HCT116 (cell line): ENCODE measurements at regions not wholly inside any gene's neighbourhood (a gene's known extent, or its start where the extent isn't known, plus 50 kb on each side); places are given as distances from the start of the nearest gene placed in this dataset.

Source experiments
- CEBPB ChIP-seq: IDR thresholded peaks from 2 replicates; pipeline ENCODE4 v1.6.1; 2012; ENCODE audit warnings: low read depth
- EZH2 ChIP-seq: fragments of 200-600 bp; sonication (generic); IDR thresholded peaks from 2 replicates; pipeline ENCODE4 v1.6.1; 2017; ENCODE audit warnings: antibody characterized with exemption, mixed run types
- JUND ChIP-seq: IDR thresholded peaks from 2 replicates; pipeline ENCODE4 v1.6.1; 2012
- POLR2A ChIP-seq: IDR thresholded peaks from 2 replicates; pipeline ENCODE4 v1.7.0; 2011; ENCODE audit warnings: borderline replicate concordance; ENCODE audit not compliant: insufficient read depth, insufficient read length; ENCODE audit errors: extremely low read depth
- POLR2AphosphoS5 ChIP-seq: IDR thresholded peaks from 2 replicates; pipeline ENCODE4 v1.6.1; 2011; ENCODE audit warnings: mild to moderate bottlenecking, low read depth, low read length, moderate library complexity
- REST ChIP-seq: IDR thresholded peaks from 2 replicates; pipeline ENCODE4 v1.6.1; 2012; ENCODE audit warnings: low read depth
- TCF7L2 ChIP-seq: IDR thresholded peaks from 2 replicates; pipeline ENCODE4 v1.7.0; 2011; ENCODE audit warnings: borderline replicate concordance, inconsistent platforms; ENCODE audit not compliant: insufficient read depth, insufficient read length; ENCODE audit errors: extremely low read depth
- ZNF274 ChIP-seq: fragments of 200-500 bp; sonication (Bioruptor generic); IDR thresholded peaks from 2 replicates; pipeline ENCODE4 v1.6.1; 2014; ENCODE audit warnings: mild to moderate bottlenecking, low read depth, low read length, inconsistent platforms
- TF ChIP-seq, protein P1 (sequence below), 3 experiments: fragments of 200-600 bp in 1 of 3; sonication (generic) in 1 of 3; IDR thresholded peaks in 2 of 3; conservative IDR thresholded peaks in 1 of 3; 2 replicates each; pipeline ENCODE4 v1.5.1; 2012 to 2017; ENCODE audit warnings: low read depth in 2 of 3, low read length in 2 of 3, antibody characterized with exemption in 1 of 3, borderline replicate concordance in 1 of 3, control low read depth in 1 of 3, mild to moderate bottlenecking in 1 of 3, mixed read lengths in 1 of 3, mixed run types in 1 of 3, moderate library complexity in 1 of 3; ENCODE audit not compliant: insufficient read depth in 1 of 3
- TF ChIP-seq, protein P2 (sequence below): IDR thresholded peaks from 2 replicates; pipeline ENCODE4 v1.6.1; 2012

DNA sequence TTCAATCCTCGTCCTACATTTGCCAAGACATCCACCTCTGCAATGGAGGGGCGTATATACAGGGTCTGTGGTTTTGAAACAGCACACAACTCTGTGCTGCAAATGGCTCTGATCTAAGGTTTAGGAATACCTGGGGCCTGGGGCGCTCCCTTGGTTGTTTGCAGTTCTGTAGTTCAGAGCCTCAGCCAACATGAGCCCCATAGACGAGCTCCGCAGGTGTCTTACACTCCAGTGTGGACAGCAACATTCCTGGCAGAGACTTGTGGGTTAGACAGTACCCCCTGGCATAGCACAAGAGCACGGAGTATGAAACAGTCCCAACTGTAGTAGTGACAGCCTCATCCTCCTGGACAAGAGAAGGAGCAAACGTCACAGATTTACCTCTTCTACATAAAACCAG lies 120.3 kb upstream of the BARHL2 start:
- TF ChIP-seq, protein P1, sequence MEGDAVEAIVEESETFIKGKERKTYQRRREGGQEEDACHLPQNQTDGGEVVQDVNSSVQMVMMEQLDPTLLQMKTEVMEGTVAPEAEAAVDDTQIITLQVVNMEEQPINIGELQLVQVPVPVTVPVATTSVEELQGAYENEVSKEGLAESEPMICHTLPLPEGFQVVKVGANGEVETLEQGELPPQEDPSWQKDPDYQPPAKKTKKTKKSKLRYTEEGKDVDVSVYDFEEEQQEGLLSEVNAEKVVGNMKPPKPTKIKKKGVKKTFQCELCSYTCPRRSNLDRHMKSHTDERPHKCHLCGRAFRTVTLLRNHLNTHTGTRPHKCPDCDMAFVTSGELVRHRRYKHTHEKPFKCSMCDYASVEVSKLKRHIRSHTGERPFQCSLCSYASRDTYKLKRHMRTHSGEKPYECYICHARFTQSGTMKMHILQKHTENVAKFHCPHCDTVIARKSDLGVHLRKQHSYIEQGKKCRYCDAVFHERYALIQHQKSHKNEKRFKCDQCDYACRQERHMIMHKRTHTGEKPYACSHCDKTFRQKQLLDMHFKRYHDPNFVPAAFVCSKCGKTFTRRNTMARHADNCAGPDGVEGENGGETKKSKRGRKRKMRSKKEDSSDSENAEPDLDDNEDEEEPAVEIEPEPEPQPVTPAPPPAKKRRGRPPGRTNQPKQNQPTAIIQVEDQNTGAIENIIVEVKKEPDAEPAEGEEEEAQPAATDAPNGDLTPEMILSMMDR (IDR thresholded peaks at IDR 0.05 in 2 of 3, conservative IDR thresholded peaks at IDR 0.05 in 1 of 3; ENCODE audit: borderline replicate concordance in 1 of 3, insufficient read depth in 1 of 3, low read depth in 2 of 3, low read length in 2 of 3), result no peak
- TF ChIP-seq REST (no peak), TCF7L2 (no peak), JUND (no peak), POLR2A (no peak), ZNF274 (no peak), POLR2AphosphoS5 (no peak), EZH2 (no peak), CEBPB (no peak)
- TF ChIP-seq, protein P2, sequence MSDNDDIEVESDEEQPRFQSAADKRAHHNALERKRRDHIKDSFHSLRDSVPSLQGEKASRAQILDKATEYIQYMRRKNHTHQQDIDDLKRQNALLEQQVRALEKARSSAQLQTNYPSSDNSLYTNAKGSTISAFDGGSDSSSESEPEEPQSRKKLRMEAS, result no peak
